NCI-H1694 treated with DMSO at 0.1 percent for 48 hours (cell line): ENCODE measurements at regions not wholly inside any gene's neighbourhood (a gene's known extent, or its start where the extent isn't known, plus 50 kb on each side); places are given as distances from the start of the nearest gene placed in this dataset.

ENCODE experiments used
- DNase-seq: peaks from one replicate; lab custom pipeline; 2025; lab: John Stamatoyannopoulos, UW

DNA sequence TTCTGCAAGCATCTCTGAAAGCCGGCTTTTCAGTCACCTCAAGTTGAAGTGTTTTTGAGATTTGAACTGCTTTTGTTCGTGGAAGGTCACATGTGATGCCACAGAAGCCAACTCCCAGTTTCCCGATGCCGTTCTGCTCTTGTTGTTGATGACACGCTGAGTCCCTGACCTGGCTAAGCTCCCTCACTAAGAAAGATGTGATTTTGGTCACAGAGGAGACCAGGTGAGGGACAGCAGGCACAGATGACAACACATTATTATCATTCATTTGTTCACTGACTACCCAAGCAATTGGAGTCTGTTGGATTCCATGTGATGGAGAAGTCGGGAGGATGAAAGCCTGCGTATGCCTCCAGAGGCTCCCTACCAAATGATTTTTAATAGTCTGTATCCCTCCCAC, 822.4 kb upstream of the RBFOX1 start:
- DNase-seq: no peak

DNA sequence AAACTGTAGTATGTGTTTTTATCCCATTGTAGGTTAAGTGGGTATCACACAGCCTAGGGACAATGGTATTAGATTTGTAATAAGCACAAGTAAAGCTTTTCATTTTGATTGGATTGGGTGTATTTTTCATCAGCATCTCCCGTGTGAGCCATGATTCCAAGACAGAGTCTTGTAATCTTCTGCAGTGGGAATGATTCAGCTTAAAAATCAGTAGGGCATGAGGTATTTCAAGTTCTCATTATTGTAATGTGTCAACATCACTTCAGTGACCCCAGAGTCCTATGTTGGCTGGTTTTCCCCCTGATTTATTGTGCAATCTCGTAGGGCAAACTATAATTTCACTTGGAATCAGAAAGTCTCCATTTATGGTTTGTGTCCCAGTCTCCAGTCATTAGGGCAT, 833.2 kb upstream of the RBFOX1 start:
- no peak for DNase-seq

DNA sequence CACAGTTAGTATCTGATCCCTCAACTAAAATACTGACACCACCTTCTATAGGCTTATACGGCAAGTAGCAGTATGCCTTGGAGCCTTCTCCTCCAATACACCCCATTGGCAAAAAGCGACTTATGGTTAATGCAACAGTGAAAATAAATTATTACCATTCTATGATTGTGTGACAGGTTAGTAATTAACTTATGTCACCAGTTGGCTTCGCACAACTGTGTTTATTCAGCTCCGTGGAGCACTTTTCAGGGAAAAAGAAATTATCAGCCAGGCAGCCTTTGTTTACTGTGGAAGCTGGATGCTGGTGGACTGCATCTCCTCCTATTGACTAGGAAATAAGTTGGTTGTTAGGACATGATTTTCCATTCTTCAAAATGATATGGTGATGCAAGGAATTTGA, 833.8 kb upstream of the RBFOX1 start:
- DNase-seq: peak; percentile 26

DNA sequence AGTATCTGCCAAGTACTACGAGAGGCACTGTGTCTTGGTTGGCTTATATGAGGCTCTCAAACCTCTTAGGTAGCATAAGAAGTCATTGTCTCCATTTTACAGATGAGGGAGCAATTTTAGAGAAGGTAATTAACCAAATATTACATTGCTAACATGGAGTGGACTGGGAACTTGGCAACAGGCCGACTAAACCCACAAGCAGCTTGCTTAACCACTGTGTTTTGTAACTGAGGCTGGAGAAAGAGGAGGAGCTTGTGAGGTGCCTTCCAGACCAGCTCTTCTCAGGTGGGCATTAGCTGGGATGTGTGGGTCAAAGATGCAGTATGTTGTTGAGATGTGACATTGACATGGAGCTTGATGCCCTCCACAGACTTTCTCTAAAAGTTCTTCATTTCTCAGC, 835.6 kb upstream of the RBFOX1 start:
- no peak for DNase-seq

DNA sequence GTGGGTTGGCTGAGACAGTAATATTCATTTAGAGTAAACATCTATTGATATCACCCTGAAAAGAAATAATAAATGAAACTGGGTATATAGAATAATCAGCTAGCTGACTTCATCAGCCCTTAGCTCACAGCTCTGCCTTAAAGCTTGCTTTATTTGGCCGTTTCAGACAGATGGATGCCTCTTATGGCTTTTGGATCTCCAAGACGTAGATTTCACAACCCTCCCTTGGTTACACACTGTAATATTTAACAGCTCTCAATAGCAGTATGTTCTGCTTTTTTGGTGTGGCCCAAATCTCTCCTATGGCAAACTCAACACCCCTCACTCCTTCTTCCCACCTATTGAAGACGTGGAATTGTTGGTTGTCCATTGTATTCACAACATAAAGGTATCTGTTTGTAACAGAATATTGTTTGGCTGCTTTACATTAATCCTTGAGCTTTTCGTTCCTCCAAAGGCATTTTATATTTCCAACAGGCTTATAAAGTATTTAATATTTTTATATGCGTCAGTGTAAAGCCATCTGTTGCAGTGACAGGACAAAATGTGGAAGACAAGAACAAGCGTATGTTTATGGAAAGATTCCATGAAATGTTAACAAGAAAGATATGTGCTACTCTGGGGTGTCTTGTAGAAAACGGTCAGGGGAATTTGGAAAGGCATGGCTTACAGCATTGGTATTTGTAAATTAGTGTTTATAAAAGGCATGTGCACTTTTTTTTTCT, 837.0 kb upstream of the RBFOX1 start:
- DNase-seq: no peak

DNA sequence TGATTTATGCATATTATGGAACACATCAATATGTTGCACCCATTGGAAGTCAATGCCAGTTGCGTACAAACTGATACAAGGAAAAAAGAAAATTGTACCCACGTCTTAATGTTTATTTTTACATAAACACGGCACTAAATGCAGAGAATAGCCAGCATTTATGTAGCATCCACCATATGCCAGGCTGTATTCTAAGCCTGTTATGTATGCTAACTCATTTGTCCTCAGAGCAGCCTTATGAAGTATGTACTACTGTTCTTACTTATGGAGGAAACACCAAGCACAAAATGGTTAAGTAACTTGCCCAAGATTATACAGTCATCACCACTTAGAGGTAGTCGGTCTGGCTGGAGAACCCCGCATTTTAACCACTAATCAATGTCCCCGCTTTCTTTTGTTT, 837.9 kb upstream of the RBFOX1 start:
- DNase-seq: no peak

DNA sequence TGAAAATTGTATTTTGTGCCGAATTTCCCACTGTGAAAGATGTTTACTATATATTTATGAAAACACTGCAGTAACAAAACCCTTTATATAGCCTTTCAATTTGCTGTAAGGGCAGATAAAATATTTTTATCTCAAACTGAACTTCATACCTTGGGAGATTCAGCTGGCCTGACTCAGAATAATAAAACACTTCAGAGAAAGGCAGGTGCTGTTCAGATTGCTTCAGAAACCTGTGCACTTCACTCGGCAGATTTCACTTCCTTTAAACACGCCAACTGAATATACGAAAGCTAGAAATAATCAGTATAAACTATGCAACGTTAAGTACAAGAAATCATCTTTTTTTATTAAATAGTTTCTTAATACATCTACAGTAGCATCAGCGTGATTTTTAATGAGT, 839.1 kb upstream of the RBFOX1 start:
- DNase-seq: no peak

DNA sequence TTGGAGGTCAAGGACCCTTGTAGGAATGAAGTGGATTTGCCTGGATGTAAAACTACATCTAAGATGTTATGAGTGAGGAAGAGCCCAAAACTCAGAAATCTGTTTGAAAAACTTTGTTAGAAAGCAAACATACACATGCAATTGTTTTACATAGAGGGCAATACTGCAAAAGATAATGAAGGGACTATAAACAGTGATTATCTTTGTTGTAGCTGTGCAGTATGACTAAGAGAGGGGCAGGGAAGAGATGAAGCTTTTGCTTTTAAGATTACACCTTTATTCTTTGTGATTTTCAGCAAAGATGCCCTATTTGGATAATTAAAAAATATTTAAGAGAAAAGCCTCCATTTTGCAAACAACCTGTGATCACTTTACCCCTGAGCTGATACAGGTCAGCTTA, 839.9 kb upstream of the RBFOX1 start:
- DNase-seq: no peak

DNA sequence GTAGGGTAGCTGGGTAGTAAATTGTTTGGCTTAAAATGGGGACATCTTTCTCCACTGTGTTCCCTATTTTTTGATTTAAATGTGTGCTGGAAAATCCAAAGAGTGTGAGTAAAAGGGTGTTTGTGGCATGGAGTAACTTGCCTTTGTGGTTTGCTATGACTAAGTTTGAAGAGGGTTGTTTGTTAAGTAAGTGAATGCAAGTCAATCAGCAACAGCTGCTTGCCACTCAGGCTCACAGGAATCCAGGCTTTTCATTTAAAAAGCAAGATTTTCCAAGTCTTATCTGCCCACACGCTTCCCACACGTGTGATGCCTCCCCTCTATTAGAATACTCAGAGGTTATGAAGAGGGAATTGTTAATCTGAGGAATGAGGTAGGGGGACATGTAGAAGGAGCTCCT, 847.7 kb upstream of the RBFOX1 start:
- no peak for DNase-seq

DNA sequence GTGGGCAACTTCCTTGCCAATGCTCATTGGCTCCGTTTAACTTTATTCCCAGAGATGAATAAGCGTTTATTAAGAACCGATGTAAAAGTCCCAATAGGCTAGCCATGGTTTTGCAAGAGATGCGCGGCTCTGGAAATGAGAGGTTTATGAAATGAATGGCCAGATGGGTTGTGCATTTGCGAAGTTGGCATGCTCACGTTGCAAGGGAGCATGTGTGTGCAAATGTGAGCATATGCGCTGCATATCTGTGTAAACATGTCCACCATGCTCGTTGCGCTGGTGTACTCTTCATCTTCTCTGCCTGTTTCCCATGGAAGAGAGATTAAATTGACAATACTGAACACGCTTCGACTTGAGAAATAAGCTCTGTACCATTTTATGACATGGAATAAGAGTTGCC, 848.6 kb upstream of the RBFOX1 start:
- peak; percentile 72 for DNase-seq

DNA sequence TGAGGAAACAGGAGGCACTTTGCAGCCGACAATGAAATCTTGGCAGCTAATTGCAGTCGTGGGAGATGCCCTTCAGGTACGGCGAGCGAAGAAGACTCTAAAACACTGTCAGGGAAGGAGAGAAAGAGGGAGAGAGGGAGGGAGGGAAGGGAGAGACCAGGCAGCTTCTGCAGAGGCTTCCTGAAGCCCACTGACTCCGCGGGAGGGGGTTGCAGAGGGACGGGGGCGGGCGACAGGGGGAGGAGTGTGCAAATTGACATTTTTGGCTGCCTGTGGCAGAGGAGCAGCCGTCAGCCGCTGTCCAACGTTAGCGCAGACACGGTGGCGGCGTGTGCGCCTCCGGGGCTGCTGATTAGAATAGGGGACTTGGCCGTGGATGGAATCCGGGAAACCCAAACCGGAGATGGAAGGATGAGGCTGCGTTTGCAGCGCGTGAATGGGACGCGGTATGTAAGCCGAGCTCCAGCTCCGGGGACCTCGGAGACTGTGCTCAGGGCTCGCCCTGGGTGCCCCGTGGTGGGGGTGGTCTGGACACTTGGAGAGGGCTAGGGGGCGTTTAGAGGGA, 849.1 kb upstream of the RBFOX1 start:
- peak; percentile 56 for DNase-seq

DNA sequence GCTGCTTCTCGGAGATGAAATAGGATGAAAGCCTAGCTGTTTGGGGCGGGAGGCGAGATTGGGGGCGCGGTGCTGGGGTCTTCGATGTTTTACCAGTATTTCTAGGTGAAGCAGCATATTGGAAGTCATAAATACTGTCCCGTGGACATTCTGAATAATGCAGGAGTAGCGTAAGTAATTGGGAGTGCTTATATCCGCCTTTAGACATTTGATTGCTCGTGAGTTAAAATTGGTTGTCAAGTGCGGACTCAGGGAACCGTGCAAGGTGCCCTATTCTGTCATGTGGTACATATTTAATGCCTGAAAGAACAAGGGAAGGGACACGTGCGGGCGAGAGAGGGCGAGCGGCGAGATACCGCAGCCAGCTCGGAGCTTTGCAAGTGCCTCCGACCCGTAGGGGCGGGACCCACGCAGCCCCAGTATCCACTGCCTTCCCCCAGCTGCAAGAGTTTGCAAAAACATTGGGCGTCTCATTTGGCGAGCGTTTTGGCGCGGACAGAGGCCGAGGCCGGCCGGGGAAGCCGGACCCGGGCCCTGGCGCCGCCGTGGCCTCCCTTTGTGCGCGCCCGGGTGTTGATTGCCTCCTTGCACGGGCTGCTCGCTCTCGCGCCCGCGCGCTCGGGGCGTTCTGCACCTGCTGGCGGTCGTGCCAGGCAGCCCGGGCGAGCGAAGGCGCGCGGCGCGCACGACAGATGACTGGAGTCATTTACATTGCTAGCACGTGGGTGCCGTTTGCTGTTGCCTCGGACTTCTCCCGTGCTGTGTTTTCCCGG, 849.8 kb upstream of the RBFOX1 start:
- DNase-seq: no peak

DNA sequence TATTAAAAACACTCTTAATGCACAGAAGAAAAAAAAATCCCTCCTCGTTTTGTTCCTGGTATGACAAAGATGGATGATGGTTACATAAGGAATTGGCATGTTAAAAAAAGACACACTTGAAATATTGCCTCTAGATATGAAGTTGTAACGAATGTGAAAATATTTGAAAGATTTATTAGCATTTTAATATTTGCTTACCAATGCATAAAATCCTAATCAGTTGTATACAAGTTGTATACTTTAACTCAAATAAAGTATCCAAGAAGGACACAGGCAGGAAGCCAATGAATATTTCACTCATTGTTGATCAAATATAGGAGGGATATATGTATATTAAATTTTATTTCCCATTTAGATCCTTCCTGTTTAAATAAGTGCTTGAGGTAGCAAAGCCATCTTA, 850.8 kb upstream of the RBFOX1 start:
- DNase-seq: no peak

DNA sequence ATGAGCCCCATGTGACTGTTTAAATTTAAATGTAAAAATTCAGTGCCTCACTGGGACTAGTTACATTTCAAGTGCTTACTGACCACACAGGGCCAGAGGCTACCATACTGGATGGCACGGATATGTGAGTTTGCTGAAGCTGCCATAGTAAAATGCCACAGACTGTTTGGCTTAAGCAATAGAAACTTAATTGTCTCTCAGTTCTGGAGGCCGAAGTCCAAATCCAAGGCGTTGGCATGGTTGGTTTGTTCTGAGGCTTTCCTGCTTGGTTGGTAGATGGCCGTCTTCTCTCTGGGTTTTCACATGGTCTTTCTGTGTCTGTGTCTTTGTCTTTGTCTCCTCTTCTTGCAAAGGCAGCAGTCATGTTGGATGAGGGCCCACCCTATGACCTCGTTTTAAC, 878.9 kb upstream of the RBFOX1 start:
- no peak for DNase-seq

DNA sequence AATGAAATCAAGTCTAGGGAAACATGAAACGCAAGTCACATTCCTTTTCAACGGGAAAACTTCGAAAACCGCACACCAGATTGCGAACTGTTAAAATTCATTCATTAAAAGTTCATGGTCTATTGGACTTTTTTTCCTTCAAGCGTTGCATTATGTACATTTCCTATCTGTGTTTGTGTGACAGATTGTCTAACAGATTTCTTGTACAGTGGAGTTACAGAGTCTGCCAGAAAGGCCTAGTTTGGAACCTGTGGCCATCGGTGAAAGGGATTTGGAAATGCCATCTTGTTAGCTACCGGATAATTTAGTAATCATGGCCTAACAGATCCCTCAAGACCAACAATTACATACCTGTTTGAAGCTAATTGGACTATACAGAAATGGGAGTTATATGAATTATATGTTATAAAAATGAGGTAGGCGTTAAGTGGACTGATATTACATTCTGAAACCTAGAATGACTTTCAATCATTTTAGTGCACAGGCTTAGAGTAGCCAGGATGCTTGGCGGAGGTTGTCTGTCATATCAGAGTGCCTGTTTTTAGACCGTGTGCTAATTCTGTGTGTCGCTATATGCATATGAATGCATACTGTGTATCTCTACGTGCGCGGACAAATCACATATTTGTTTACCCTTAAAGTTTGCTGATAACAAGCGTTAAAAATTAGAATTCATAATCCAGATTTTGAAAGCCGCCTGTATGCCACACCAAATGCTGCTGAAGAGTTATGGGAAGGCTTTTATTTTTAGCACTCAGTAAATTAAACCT, 885.4 kb upstream of the RBFOX1 start:
- DNase-seq: peak; percentile 98

DNA sequence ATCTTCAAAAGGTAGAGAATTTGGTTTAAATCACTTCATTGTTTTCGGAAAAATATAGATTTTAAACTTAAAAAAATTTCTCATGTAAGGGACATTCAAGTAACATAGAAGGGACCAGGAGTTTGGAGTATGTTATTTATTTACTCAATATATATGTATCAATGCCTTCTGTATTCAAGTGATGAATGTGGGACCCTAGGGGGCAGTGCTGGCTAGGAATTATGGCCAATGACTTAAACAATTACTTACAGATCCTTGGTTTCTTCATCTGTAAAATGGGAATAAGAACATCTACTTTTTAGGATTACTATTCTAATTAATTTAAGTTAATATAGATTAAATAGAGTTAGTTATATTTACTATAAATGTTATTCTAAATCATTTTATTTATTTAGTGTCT, 886.3 kb upstream of the RBFOX1 start:
- peak; percentile 59 for DNase-seq

DNA sequence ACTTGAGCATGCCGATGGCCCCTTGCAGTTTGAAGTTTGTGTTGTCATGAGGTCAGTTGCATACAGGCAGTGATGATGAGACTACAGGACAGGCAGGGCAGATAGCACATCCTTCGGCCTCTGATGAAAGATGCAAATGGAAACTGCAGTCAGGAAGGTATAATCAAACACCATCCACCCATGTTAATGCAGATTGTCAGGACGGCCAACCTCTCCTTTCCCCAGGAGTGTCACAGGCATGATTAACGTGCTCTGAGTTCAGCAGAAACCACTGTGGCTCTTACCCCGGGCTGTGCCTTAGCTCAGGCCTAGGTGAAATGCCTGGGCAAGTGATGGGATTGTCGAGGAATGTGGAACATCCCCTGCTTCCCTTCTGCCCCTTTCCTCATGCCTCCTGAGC, 893.5 kb upstream of the RBFOX1 start:
- no peak for DNase-seq

DNA sequence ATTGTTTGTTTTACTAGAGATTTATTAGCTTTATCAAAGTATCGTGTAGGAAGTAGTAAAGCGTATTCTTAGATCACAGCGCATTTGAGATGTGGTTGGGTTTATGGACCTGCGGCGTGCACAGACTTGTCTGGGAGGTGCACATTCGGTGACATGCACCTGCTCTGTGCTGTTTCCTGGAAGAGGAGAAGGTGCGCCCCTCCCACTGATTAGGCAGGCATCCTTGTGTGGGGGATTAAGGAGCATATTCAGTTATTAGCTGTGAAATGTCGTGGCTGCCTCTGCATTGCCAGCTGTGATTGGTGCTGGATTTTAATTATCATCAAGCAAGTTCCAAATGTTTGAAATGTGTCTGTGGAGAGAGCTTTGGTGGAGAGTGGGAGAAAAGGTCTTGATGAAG, 903.8 kb upstream of the RBFOX1 start:
- DNase-seq: no peak

DNA sequence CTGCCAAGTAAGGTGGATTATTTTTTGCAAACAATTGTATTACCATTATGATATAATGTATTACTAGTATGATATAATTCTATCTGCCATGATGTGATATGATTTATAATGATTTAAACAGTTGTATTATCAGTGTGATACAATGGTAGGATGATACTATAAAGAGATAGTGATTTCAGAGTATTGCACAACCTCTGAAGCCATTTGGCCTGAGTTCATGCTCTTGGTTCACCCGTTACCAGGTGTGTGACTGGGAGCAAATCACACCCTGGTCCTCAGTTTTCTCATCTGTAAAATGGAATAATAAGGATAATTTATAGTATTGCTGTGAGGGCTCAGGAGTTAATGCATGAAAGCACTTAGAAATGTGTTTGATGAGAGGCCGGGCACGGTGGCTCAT, 905.0 kb upstream of the RBFOX1 start:
- no peak for DNase-seq

DNA sequence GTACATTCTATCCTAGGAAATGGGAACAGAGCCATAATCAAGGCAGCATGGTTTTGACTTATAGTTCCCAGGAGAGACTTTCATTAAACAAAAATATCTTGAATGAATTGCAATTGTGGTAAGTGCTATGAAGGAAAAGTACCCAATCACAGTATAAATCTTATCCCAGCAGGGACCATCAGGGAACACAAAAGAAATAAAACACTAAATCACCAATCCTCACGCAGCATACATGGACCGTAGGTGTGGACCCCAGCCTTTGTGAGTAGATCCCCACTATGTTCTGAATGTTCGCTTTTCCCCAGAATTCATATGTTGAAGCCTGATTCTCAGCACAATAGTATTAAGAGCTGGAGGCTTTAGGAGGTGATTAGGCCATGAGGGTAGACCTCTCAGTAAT, 925.0 kb upstream of the RBFOX1 start:
- DNase-seq: no peak

DNA sequence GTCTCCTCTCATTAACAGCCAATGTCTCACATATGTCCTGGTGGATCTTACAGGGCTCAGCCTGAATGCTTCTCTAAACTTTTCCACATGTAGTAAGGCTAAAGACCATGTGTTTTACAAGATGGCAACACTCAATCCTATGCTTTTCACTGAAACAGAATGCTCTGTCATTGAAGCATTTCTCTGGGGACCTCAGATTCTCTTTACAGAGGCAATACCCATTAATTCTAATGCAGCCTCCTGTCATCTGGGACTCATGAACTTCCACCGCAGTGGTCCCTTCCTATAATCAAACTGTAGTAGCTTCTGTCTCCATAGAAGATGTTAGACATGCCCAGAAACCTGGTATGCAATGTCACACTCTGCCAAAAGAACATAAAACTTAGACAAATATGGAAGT, 926.6 kb upstream of the RBFOX1 start:
- no peak for DNase-seq

DNA sequence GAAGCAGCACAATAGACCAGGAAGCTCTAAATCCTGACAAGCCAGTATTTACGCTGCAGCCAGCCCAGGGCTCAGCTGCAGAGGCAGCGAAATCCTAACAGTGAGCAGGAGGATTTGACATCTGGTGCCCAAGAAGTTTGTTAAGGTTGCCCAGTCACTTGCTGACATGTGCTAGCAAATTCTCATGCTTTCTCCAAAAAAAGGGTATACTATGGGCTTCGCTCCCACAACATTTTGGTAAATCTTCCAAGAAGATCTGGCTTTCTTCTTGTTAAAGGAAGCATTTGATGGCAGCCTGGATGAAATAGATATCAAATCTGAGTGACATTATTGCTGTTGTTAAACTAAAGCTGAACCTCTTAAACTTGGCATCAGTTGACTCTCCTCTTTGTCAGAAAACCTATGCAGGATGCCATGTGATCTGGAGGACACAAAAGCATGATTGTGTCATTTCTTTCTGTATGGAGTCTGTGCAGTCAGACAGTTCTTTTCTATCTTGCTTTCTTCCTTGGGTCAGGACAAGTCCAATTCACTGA, 949.7 kb upstream of the RBFOX1 start:
- DNase-seq: peak; percentile 56
